Lower leg skin (tissue), 3 donors: ENCODE measurements at regions not wholly inside any gene's neighbourhood (a gene's known extent, or its start where the extent isn't known, plus 50 kb on each side); places are given as distances from the start of the nearest gene placed in this dataset.

Experiments used
- POLR2A ChIP-seq, 2 donors: fragments of 450-650 bp; IDR thresholded peaks; one replicate each; pipeline ENCODE4 v1.6.1; 2016 to 2017; ENCODE audit warnings: antibody characterized with exemption in 2 of 2, mild to moderate bottlenecking in 1 of 2, moderate library complexity in 1 of 2
- TF ChIP-seq, protein P1 (sequence below), 3 donors: fragments of 450-650 bp; IDR thresholded peaks; one replicate each; pipeline ENCODE4 v1.5.1; 2016; ENCODE audit warnings: antibody characterized with exemption in 3 of 3, mild to moderate bottlenecking in 3 of 3, moderate library complexity in 2 of 3

GRCh38 chr2:19669126-19669525 lies 232.7 kb downstream of the TTC32 start:
- no peak for TF ChIP-seq POLR2A (IDR thresholded peaks at IDR 0.05)
- TF ChIP-seq, protein P1, sequence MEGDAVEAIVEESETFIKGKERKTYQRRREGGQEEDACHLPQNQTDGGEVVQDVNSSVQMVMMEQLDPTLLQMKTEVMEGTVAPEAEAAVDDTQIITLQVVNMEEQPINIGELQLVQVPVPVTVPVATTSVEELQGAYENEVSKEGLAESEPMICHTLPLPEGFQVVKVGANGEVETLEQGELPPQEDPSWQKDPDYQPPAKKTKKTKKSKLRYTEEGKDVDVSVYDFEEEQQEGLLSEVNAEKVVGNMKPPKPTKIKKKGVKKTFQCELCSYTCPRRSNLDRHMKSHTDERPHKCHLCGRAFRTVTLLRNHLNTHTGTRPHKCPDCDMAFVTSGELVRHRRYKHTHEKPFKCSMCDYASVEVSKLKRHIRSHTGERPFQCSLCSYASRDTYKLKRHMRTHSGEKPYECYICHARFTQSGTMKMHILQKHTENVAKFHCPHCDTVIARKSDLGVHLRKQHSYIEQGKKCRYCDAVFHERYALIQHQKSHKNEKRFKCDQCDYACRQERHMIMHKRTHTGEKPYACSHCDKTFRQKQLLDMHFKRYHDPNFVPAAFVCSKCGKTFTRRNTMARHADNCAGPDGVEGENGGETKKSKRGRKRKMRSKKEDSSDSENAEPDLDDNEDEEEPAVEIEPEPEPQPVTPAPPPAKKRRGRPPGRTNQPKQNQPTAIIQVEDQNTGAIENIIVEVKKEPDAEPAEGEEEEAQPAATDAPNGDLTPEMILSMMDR (IDR thresholded peaks at IDR 0.05): no peak
